Activated naive CD8-positive, alpha-beta T cell treated with anti-CD3 and anti-CD28 coated beads, Interleukin-2, amount 10 ng/mL, durations not matched to agents 7 days and 5 days (primary cell): ENCODE measurements at regions not wholly inside any gene's neighbourhood (a gene's known extent, or its start where the extent isn't known, plus 50 kb on each side); places are given as distances from the start of the nearest gene placed in this dataset.

ENCODE experiments used
- ATAC-seq: fragments of 150-1000 bp; cut with Tn5 transposase; one replicate; pipeline ENCODE4 v1.10.0; 2021; ENCODE audit warnings: low read depth, moderate library complexity
- POLR2A ChIA-PET: fragments of 350-600 bp; sonication (Branson Sonifier 250); formaldehyde crosslinking; loops from one replicate; lab custom pipeline; 2021; ENCODE audit warnings: antibody characterized with exemption; lab: Charles Lee
- DNase-seq: peaks from one replicate; pipeline ENCODE4 v3.0.0; 2021
- H3K27ac Mint-ChIP-seq: one replicate; pipeline ENCODE4 v1.8.0; 2022; ENCODE audit warnings: mild to moderate bottlenecking, mixed read lengths
- H3K27me3 Mint-ChIP-seq: one replicate; pipeline ENCODE4 v1.8.0; 2022; ENCODE audit warnings: mild to moderate bottlenecking, moderate library complexity, mixed read lengths
- H3K36me3 Mint-ChIP-seq: one replicate; pipeline ENCODE4 v1.8.0; 2021; ENCODE audit warnings: mild to moderate bottlenecking, mixed read lengths
- H3K4me1 Mint-ChIP-seq: one replicate; pipeline ENCODE4 v1.8.0; 2021; ENCODE audit warnings: mixed read lengths
- H3K4me3 Mint-ChIP-seq: one replicate; pipeline ENCODE4 v1.8.0; 2022; ENCODE audit warnings: mild to moderate bottlenecking, moderate library complexity, mixed read lengths
- H3K9me3 Mint-ChIP-seq: one replicate; pipeline ENCODE4 v1.8.0; 2021; ENCODE audit warnings: mixed read lengths

- Mint-ChIP-seq H3K9me3 (no peaks in the 10 kb centered on the region), H3K27ac (no peak overlapping the region), H3K27me3 (peaks cover 17% of the 10 kb centered on the region), H3K4me3 (no peak overlapping the region), H3K36me3 (no peaks in the 10 kb centered on the region), H3K4me1 (no peaks in the 10 kb centered on the region)
- POLR2A ChIA-PET: no interaction called here
- ATAC-seq (no peak), DNase-seq (no peak)
These were observed 168.2 kb upstream of the FOXQ1 start for GRCh38 chr6:1143655-1144054.

- H3K27ac Mint-ChIP-seq: no peak overlapping the region
- DNase-seq (no peak), ATAC-seq (no peak)
- POLR2A ChIA-PET: no interaction called here
- H3K9me3 Mint-ChIP-seq: no peaks in the 10 kb centered on the region
- H3K27me3 Mint-ChIP-seq: peaks cover 10% of the 10 kb centered on the region
- H3K4me1 Mint-ChIP-seq: no peaks in the 10 kb centered on the region
- H3K36me3 Mint-ChIP-seq: no peaks in the 10 kb centered on the region
- H3K4me3 Mint-ChIP-seq: no peak overlapping the region
These were observed 172.6 kb upstream of the FOXQ1 start for GRCh38 chr6:1139155-1139890.

- no peak for ATAC-seq
- DNase-seq: no peak
- POLR2A ChIA-PET: no interaction called here
- H3K27me3 Mint-ChIP-seq: peaks cover 7% of the 10 kb centered on the region
- H3K36me3 Mint-ChIP-seq: no peaks in the 10 kb centered on the region
- H3K4me1 Mint-ChIP-seq: no peaks in the 10 kb centered on the region
- no peak overlapping the region for H3K4me3 Mint-ChIP-seq
- H3K9me3 Mint-ChIP-seq: no peaks in the 10 kb centered on the region
- H3K27ac Mint-ChIP-seq: no peak overlapping the region
These were observed 174.0 kb upstream of the FOXQ1 start for GRCh38 chr6:1137849-1138248.

- H3K9me3 Mint-ChIP-seq: no peaks in the 10 kb centered on the region
- peaks cover 7% of the 10 kb centered on the region for H3K27me3 Mint-ChIP-seq
- DNase-seq: no peak
- ATAC-seq: no peak
- no peak overlapping the region for H3K4me3 Mint-ChIP-seq
- H3K4me1 Mint-ChIP-seq: no peaks in the 10 kb centered on the region
- POLR2A ChIA-PET: no interaction called here
- H3K27ac Mint-ChIP-seq: no peak overlapping the region
- no peaks in the 10 kb centered on the region for H3K36me3 Mint-ChIP-seq
These were observed 175.1 kb upstream of the FOXQ1 start for GRCh38 chr6:1136827-1137226.

GRCh38 chr6:1136415-1136774 lies 175.5 kb upstream of the FOXQ1 start:
- no peaks in the 10 kb centered on the region for H3K36me3 Mint-ChIP-seq
- H3K4me1 Mint-ChIP-seq: no peaks in the 10 kb centered on the region
- POLR2A ChIA-PET: no interaction called here
- H3K4me3 Mint-ChIP-seq: no peak overlapping the region
- H3K27me3 Mint-ChIP-seq: peaks cover 7% of the 10 kb centered on the region
- no peak overlapping the region for H3K27ac Mint-ChIP-seq
- ATAC-seq (no peak), DNase-seq (no peak)
- H3K9me3 Mint-ChIP-seq: no peaks in the 10 kb centered on the region

- Mint-ChIP-seq H3K4me3 (no peak overlapping the region), H3K4me1 (no peaks in the 10 kb centered on the region), H3K9me3 (no peaks in the 10 kb centered on the region), H3K36me3 (no peaks in the 10 kb centered on the region), H3K27me3 (peaks cover 7% of the 10 kb centered on the region), H3K27ac (no peak overlapping the region)
- POLR2A ChIA-PET: no interaction called here
- ATAC-seq (no peak), DNase-seq (no peak)
These were observed 176.0 kb upstream of the FOXQ1 start for GRCh38 chr6:1135726-1136414.

- Mint-ChIP-seq H3K4me3 (no peak overlapping the region), H3K4me1 (no peaks in the 10 kb centered on the region), H3K27me3 (no peaks in the 10 kb centered on the region), H3K36me3 (no peaks in the 10 kb centered on the region), H3K9me3 (no peaks in the 10 kb centered on the region), H3K27ac (no peak overlapping the region)
- no peak for ATAC-seq
- no peak for DNase-seq
- POLR2A ChIA-PET: no interaction called here
These were observed 180.4 kb upstream of the FOXQ1 start for GRCh38 chr6:1131285-1132079.

- no peaks in the 10 kb centered on the region for H3K27me3 Mint-ChIP-seq
- POLR2A ChIA-PET: no interaction called here
- no peaks in the 10 kb centered on the region for H3K9me3 Mint-ChIP-seq
- H3K36me3 Mint-ChIP-seq: no peaks in the 10 kb centered on the region
- no peak overlapping the region for H3K27ac Mint-ChIP-seq
- H3K4me1 Mint-ChIP-seq: no peaks in the 10 kb centered on the region
- H3K4me3 Mint-ChIP-seq: no peak overlapping the region
- no peak for DNase-seq
- ATAC-seq: no peak
These were observed 181.2 kb upstream of the FOXQ1 start for GRCh38 chr6:1130709-1131108.

GRCh38 chr6:1129131-1129530 lies 182.8 kb upstream of the FOXQ1 start:
- Mint-ChIP-seq H3K27ac (no peak overlapping the region), H3K27me3 (no peaks in the 10 kb centered on the region), H3K4me3 (no peak overlapping the region), H3K4me1 (no peaks in the 10 kb centered on the region), H3K9me3 (no peaks in the 10 kb centered on the region), H3K36me3 (no peaks in the 10 kb centered on the region)
- DNase-seq (no peak), ATAC-seq (no peak)
- POLR2A ChIA-PET: no interaction called here

- Mint-ChIP-seq H3K27me3 (peaks cover 5% of the 10 kb centered on the region), H3K27ac (no peak overlapping the region), H3K9me3 (no peaks in the 10 kb centered on the region), H3K4me1 (no peaks in the 10 kb centered on the region), H3K4me3 (no peak overlapping the region), H3K36me3 (no peaks in the 10 kb centered on the region)
- ATAC-seq (no peak), DNase-seq (no peak)
- POLR2A ChIA-PET: no interaction called here
These were observed 184.2 kb upstream of the FOXQ1 start for GRCh38 chr6:1127597-1128288.

- H3K4me1 Mint-ChIP-seq: no peaks in the 10 kb centered on the region
- DNase-seq (no peak), ATAC-seq (no peak)
- POLR2A ChIA-PET: no interaction called here
- H3K4me3 Mint-ChIP-seq: no peak overlapping the region
- no peaks in the 10 kb centered on the region for H3K36me3 Mint-ChIP-seq
- no peak overlapping the region for H3K27ac Mint-ChIP-seq
- peaks cover 5% of the 10 kb centered on the region for H3K27me3 Mint-ChIP-seq
- H3K9me3 Mint-ChIP-seq: no peaks in the 10 kb centered on the region
These were observed 184.8 kb upstream of the FOXQ1 start for GRCh38 chr6:1127129-1127528.

- Mint-ChIP-seq H3K4me1 (no peaks in the 10 kb centered on the region), H3K36me3 (no peaks in the 10 kb centered on the region), H3K27me3 (peaks cover 5% of the 10 kb centered on the region), H3K27ac (no peak overlapping the region), H3K9me3 (no peaks in the 10 kb centered on the region), H3K4me3 (no peak overlapping the region)
- ATAC-seq (no peak), DNase-seq (no peak)
- POLR2A ChIA-PET: no interaction called here
These were observed 185.9 kb upstream of the FOXQ1 start for GRCh38 chr6:1126036-1126435.

- H3K4me1 Mint-ChIP-seq: no peaks in the 10 kb centered on the region
- no peak overlapping the region for H3K27ac Mint-ChIP-seq
- H3K9me3 Mint-ChIP-seq: no peaks in the 10 kb centered on the region
- H3K27me3 Mint-ChIP-seq: peaks cover 5% of the 10 kb centered on the region
- H3K36me3 Mint-ChIP-seq: no peaks in the 10 kb centered on the region
- POLR2A ChIA-PET: no interaction called here
- ATAC-seq (no peak), DNase-seq (no peak)
- no peak overlapping the region for H3K4me3 Mint-ChIP-seq
These were observed 186.6 kb upstream of the FOXQ1 start for GRCh38 chr6:1125297-1125696.
